ENCODE measurements at regions not wholly inside any gene's neighbourhood (a gene's known extent, or its start where the extent isn't known, plus 50 kb on each side); places are given as distances from the start of the nearest gene placed in this dataset.

DNA sequence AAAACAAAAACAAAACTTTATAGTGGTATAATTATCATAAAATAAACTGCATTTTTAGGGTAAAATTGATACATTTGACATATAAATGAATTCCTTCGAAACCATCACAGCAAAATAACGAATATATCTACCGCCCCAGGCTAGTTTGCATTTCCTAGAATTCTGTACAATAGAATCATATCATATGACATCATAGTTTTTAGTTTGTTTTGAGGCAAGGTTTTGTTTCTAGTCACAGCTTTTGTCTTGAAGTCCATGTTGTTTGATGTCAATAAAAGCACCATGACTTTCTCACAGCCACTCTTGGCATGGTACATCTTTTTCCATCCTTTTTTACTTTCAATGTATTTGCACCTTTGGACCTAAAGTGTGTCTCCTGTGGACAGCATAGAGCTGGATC is 102.9 kb downstream of the FOXL3 start:
- Histone ChIP-seq H3K4me3 (replicated peaks; ENCODE audit: low read depth, low read length) (no peak overlapping the region), H3K36me3 (ENCODE audit: control insufficient read depth, insufficient read depth, low read length) (no peaks in the 10 kb centered on the region), H3K27me3 (replicated peaks; ENCODE audit: control insufficient read depth, insufficient read depth, low read length) (no peaks in the 10 kb centered on the region)
- DNase-seq (ENCODE audit: extremely low read depth, insufficient read length): no peak
- TF ChIP-seq, protein P1, sequence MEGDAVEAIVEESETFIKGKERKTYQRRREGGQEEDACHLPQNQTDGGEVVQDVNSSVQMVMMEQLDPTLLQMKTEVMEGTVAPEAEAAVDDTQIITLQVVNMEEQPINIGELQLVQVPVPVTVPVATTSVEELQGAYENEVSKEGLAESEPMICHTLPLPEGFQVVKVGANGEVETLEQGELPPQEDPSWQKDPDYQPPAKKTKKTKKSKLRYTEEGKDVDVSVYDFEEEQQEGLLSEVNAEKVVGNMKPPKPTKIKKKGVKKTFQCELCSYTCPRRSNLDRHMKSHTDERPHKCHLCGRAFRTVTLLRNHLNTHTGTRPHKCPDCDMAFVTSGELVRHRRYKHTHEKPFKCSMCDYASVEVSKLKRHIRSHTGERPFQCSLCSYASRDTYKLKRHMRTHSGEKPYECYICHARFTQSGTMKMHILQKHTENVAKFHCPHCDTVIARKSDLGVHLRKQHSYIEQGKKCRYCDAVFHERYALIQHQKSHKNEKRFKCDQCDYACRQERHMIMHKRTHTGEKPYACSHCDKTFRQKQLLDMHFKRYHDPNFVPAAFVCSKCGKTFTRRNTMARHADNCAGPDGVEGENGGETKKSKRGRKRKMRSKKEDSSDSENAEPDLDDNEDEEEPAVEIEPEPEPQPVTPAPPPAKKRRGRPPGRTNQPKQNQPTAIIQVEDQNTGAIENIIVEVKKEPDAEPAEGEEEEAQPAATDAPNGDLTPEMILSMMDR (IDR thresholded peaks at IDR 0.05; ENCODE audit: insufficient read depth, low read length, poor library complexity, severe bottlenecking): no peak

DNA sequence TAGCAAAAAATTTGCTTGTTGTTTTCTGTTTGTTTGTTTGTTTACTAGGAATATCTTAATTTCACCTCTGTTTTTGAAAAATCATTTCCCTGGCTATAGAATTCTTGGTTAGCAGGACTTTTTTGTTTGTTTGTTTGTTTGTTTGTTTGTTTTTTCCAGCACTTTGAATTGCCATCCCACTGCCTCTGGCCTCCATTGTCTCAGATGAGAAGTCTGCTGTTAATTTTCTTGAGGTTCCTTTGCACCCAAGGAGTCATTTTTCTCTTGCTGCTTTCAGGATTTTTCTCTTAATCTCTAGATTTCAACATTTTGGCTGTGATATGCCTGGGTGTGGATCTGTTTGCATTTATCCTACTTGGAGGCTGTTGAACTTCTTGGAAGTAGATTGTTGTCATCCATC is 105.7 kb downstream of the FOXL3 start:
- H3K27me3 ChIP-seq (replicated peaks; ENCODE audit: control insufficient read depth, insufficient read depth, low read length): no peaks in the 10 kb centered on the region
- no peaks in the 10 kb centered on the region for H3K36me3 ChIP-seq (ENCODE audit: control insufficient read depth, insufficient read depth, low read length)
- TF ChIP-seq, protein P1 (IDR thresholded peaks at IDR 0.05; ENCODE audit: insufficient read depth, low read length, poor library complexity, severe bottlenecking): no peak
- DNase-seq (ENCODE audit: extremely low read depth, insufficient read length): no peak
- no peak overlapping the region for H3K4me3 ChIP-seq (replicated peaks; ENCODE audit: low read depth, low read length)

DNA sequence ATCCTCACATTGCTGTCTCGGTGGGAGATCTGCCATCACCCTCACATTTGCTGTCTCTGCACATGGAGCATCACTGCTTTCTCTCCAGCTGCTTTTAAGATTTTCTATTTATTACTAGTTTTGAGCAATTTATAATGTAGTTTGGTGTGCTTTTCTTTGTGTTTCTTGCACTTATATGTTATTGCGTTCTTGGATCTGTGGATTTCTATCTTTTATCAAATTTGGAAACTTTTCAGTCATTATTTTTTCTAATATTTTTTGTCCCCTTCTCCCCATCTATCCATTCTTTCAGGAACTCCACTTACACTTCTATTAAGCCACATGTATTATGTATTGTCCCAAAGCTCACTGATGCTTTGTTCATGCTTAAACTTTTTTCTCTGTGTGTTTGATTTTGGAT is 108.9 kb downstream of the FOXL3 start:
- Histone ChIP-seq H3K4me3 (replicated peaks; ENCODE audit: low read depth, low read length) (no peak overlapping the region), H3K36me3 (ENCODE audit: control insufficient read depth, insufficient read depth, low read length) (no peaks in the 10 kb centered on the region), H3K27me3 (replicated peaks; ENCODE audit: control insufficient read depth, insufficient read depth, low read length) (no peaks in the 10 kb centered on the region)
- DNase-seq (ENCODE audit: extremely low read depth, insufficient read length): no peak
- TF ChIP-seq, protein P1 (IDR thresholded peaks at IDR 0.05; ENCODE audit: insufficient read depth, low read length, poor library complexity, severe bottlenecking): no peak

DNA sequence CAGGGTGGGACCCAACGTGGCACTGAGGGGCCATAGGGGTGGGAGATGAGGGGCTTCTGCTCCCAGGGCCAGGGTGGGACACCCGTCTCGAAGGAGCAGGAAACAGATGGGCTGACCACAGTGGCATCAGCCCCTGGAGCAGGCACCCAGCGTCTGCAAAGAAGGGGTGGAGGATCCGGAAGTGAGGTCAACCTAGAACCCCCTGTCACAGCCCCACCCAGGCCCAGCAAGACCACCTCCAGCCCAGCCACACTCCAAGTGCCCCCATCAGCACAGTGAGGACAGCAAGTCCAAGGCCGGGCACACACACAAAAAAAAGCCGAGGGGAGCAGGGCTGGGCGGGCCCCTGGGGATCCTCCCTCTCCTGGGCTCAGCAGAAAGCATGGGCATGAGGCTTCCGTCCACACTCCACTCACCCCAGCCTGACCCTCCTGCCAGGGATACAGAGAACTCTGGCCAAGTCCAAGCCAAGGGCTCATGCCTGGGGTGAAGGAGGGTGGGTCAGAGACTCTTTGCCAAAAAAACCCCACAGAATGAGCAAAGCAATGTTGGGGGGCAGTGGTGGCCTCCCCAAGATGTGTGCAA is 111.0 kb downstream of the FOXL3 start:
- TF ChIP-seq, protein P1 (IDR thresholded peaks at IDR 0.05; ENCODE audit: insufficient read depth, low read length, poor library complexity, severe bottlenecking): no peak
- no peak overlapping the region for H3K4me3 ChIP-seq (replicated peaks; ENCODE audit: low read depth, low read length)
- no peaks in the 10 kb centered on the region for H3K27me3 ChIP-seq (replicated peaks; ENCODE audit: control insufficient read depth, insufficient read depth, low read length)
- DNase-seq (ENCODE audit: extremely low read depth, insufficient read length): no peak
- H3K36me3 ChIP-seq (ENCODE audit: control insufficient read depth, insufficient read depth, low read length): no peaks in the 10 kb centered on the region

DNA sequence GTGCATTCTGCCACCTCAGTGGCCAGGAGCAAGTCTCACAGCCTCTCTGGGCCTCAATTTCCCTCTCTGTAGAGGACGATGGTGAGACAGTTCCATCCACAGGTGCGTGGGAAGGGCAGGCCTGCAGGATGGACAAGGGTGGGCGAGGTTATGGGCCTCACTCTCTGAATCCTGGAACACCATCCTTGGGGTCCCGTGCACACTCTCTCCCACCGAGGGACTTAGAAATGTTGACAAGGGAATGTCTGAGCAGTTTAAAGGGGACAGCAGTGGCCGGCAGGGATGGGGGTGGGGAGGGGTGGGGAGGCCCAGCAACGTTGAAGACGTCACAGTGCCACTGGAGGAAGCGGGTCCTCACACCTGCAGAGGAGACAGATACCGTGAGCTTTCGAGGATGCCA is 111.5 kb downstream of the FOXL3 start:
- H3K36me3 ChIP-seq (ENCODE audit: control insufficient read depth, insufficient read depth, low read length): no peaks in the 10 kb centered on the region
- no peak for DNase-seq (ENCODE audit: extremely low read depth, insufficient read length)
- H3K4me3 ChIP-seq (replicated peaks; ENCODE audit: low read depth, low read length): no peak overlapping the region
- TF ChIP-seq, protein P1 (IDR thresholded peaks at IDR 0.05; ENCODE audit: insufficient read depth, low read length, poor library complexity, severe bottlenecking): no peak
- H3K27me3 ChIP-seq (replicated peaks; ENCODE audit: control insufficient read depth, insufficient read depth, low read length): no peaks in the 10 kb centered on the region

Data from GM06990 (cell line).